HepG2 (cell line): ENCODE measurements at regions not wholly inside any gene's neighbourhood (a gene's known extent, or its start where the extent isn't known, plus 50 kb on each side); places are given as distances from the start of the nearest gene placed in this dataset.

ENCODE experiments used
- BORCS8-MEF2B ChIP-seq: sonication (generic); formaldehyde crosslinking; IDR thresholded peaks from 2 replicates; pipeline ENCODE4 v1.8.0; 2022; ENCODE audit warnings: mild to moderate bottlenecking, missing genetic modification reagents
- EEA1 ChIP-seq: sonication (generic); formaldehyde crosslinking; IDR thresholded peaks from 2 replicates; pipeline ENCODE4 v1.5.1; 2020; ENCODE audit warnings: mild to moderate bottlenecking, missing genetic modification reagents, borderline replicate concordance
- HNRNPH1 ChIP-seq: fragments of 200-400 bp; formaldehyde crosslinking; optimal IDR thresholded peaks from 2 replicates; pipeline ENCODE3; 2017; ENCODE audit warnings: mild to moderate bottlenecking, low read depth, low read length
- IRF2 ChIP-seq: IDR thresholded peaks from 2 replicates; pipeline ENCODE4 v1.6.1; 2018; ENCODE audit warnings: missing genetic modification reagents, missing compliant biosample characterization
- ISX ChIP-seq: sonication (generic); formaldehyde crosslinking; conservative IDR thresholded peaks from 2 replicates; pipeline ENCODE4 v1.5.0; 2020; ENCODE audit warnings: missing genetic modification reagents
- JARID2 ChIP-seq: sonication (generic); formaldehyde crosslinking; IDR thresholded peaks from 2 replicates; pipeline ENCODE4 v1.8.1; 2023; ENCODE audit warnings: missing genetic modification reagents, inconsistent platforms; ENCODE audit not compliant: insufficient replicate concordance
- LCORL ChIP-seq, 2 experiments: fragments of 450-650 bp in 1 of 2; sonication (generic) in 1 of 2; formaldehyde crosslinking in 1 of 2; IDR thresholded peaks; 2 replicates each; pipeline versions ENCODE4 v1.5.0 to v1.6.1; 2017 to 2020; ENCODE audit warnings: antibody characterized with exemption in 1 of 2, missing genetic modification reagents in 1 of 2
- MBD4 ChIP-seq: IDR thresholded peaks from 2 replicates; pipeline ENCODE4 v1.6.1; 2012; ENCODE audit warnings: low read length, inconsistent platforms, borderline replicate concordance
- NFIB ChIP-seq: sonication (generic); formaldehyde crosslinking; IDR thresholded peaks from 2 replicates; pipeline ENCODE4 v1.9.0; 2021; ENCODE audit warnings: missing genetic modification reagents, mild to moderate bottlenecking, borderline replicate concordance
- PCBP2 ChIP-seq: fragments of 200-400 bp; formaldehyde crosslinking; optimal IDR thresholded peaks from 2 replicates; pipeline ENCODE3; 2018; ENCODE audit warnings: low read length, low read depth; ENCODE audit not compliant: poor library complexity, severe bottlenecking
- ZBTB46 ChIP-seq: sonication (generic); formaldehyde crosslinking; IDR thresholded peaks from 2 replicates; pipeline ENCODE4 v1.4.0; 2020; ENCODE audit warnings: mild to moderate bottlenecking, missing genetic modification reagents, borderline replicate concordance
- ZBTB7A ChIP-seq: sonication (generic); formaldehyde crosslinking; IDR thresholded peaks from 2 replicates; pipeline ENCODE4 v1.8.0; 2022; ENCODE audit warnings: mild to moderate bottlenecking, missing genetic modification reagents
- ZMYM2 ChIP-seq: sonication (generic); formaldehyde crosslinking; IDR thresholded peaks from 2 replicates; pipeline ENCODE4 v1.8.0; 2022; ENCODE audit warnings: mild to moderate bottlenecking, missing genetic modification reagents
- ZNF101 ChIP-seq: sonication (generic); formaldehyde crosslinking; IDR thresholded peaks from 2 replicates; pipeline ENCODE4 v1.4.0; 2020; ENCODE audit warnings: mild to moderate bottlenecking, low read depth, missing genetic modification reagents, borderline replicate concordance
- ZNF263 ChIP-seq: sonication (generic); formaldehyde crosslinking; IDR thresholded peaks from 2 replicates; pipeline ENCODE4 v1.4.0; 2020; ENCODE audit warnings: missing genetic modification reagents
- ZNF281 ChIP-seq: sonication (generic); formaldehyde crosslinking; IDR thresholded peaks from 2 replicates; pipeline ENCODE4 v1.4.0; 2020; ENCODE audit warnings: missing genetic modification reagents, borderline replicate concordance
- ZNF3 ChIP-seq: IDR thresholded peaks from 2 replicates; pipeline ENCODE4 v1.7.0; 2017; ENCODE audit warnings: inconsistent platforms
- ZNF333 ChIP-seq: sonication (generic); formaldehyde crosslinking; IDR thresholded peaks from 2 replicates; pipeline ENCODE4 v1.4.0; 2020; ENCODE audit warnings: mild to moderate bottlenecking, missing genetic modification reagents, borderline replicate concordance
- ZNF335 ChIP-seq: sonication (generic); formaldehyde crosslinking; IDR thresholded peaks from 2 replicates; pipeline ENCODE4 v1.4.0; 2020; ENCODE audit warnings: missing genetic modification reagents
- ZNF652 ChIP-seq: IDR thresholded peaks from 2 replicates; pipeline ENCODE4 v1.6.1; 2016; ENCODE audit warnings: low read depth, borderline replicate concordance
- ZNF672 ChIP-seq: sonication (generic); formaldehyde crosslinking; IDR thresholded peaks from 2 replicates; pipeline ENCODE4 v1.8.1; 2022; ENCODE audit warnings: missing genetic modification reagents
- ZNF780A ChIP-seq: sonication (generic); formaldehyde crosslinking; IDR thresholded peaks from 2 replicates; pipeline ENCODE4 v1.8.0; 2022; ENCODE audit warnings: mild to moderate bottlenecking, missing genetic modification reagents, moderate library complexity
- ZNF850 ChIP-seq: sonication (generic); formaldehyde crosslinking; conservative IDR thresholded peaks from 2 replicates; pipeline ENCODE4 v1.9.0; 2021; ENCODE audit warnings: mild to moderate bottlenecking, missing genetic modification reagents
- TF ChIP-seq, protein P1 (sequence below): sonication (generic); formaldehyde crosslinking; IDR thresholded peaks from 2 replicates; pipeline ENCODE4 v1.4.0; 2020; ENCODE audit warnings: missing genetic modification reagents
- TF ChIP-seq, protein P2 (sequence below): conservative IDR thresholded peaks from 2 replicates; pipeline ENCODE4 v1.6.1; 2018; ENCODE audit warnings: missing genetic modification reagents

DNA sequence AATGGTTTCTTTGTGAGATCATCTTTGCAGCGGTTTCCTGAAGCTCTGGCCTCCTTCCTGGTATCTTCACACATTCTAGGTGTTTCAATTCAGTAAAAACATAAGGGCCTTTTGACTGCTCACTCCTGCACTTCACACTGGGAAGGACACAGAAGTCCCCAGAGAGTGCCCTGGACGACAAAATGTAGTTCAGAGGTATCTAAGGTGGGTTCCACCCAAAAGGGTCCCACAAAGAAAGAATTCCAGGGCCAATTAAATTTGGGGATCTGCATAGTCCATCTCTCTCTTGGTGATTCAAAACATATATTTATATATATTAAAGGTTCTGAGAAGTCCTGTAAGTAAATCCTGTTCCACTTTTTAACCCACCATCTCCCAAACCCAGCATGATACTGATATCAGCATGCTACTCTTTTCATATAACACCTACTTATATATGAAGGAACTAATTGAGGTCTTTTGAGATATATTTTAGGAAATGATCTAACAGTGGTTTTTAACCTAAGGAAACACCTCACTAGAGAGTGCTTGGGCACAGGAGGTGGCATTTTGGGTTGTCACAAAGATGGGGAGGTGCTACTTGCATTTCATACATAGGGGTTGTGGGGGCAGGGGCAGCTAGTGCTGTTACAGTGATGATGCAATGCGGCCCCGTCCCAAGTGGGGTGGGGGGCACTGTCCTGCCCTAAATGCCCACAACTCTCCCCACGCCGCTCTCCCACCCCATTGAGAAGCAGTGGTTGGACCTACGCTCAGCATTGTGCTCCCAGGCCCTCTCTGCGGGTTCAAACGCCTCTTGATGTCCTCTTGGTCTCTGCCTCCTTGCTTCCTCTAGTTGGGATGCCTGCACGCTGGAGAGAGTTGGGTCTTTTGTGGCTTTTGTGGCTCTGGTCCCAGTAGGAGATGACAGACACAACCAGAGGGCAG lies 109.4 kb downstream of the ARF6 start (continued):
- TF ChIP-seq ZBTB46 (CRISPR knock-in tag): no peak
- no peak for TF ChIP-seq MBD4
- 0 out of 2 replicates have a peak, but pooled peaks have one; percentile 55 for TF ChIP-seq ZNF281 (CRISPR knock-in tag)
- TF ChIP-seq ZNF101: no peak
- TF ChIP-seq LCORL (IDR thresholded peaks at IDR 0.05): no peak
- TF ChIP-seq LCORL (CRISPR knock-in tag; IDR thresholded peaks at IDR 0.05): peak; percentile 11; the same call in 1 of the 2 replicates
- TF ChIP-seq JARID2 (CRISPR knock-in tag): no peak
- no peak for TF ChIP-seq ZNF335 (CRISPR knock-in tag)
- peak; percentile 51; the same call in 1 of the 2 replicates for TF ChIP-seq ZNF652 (CRISPR knock-in tag)
- no peak for TF ChIP-seq ZNF672 (CRISPR knock-in tag)
- no peak for TF ChIP-seq HNRNPH1
- TF ChIP-seq ZMYM2 (CRISPR knock-in tag): no peak
- TF ChIP-seq NFIB: no peak
- TF ChIP-seq, protein P1, sequence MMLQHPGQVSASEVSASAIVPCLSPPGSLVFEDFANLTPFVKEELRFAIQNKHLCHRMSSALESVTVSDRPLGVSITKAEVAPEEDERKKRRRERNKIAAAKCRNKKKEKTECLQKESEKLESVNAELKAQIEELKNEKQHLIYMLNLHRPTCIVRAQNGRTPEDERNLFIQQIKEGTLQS (CRISPR knock-in tag): peak; percentile 83
- no peak for TF ChIP-seq BORCS8-MEF2B (CRISPR knock-in tag)
- TF ChIP-seq ISX: no peak
- TF ChIP-seq ZNF333 (CRISPR knock-in tag): no peak
- no peak for TF ChIP-seq ZNF850 (CRISPR knock-in tag)
- TF ChIP-seq EEA1 (CRISPR knock-in tag): no peak
- no peak for TF ChIP-seq ZNF780A (CRISPR knock-in tag)
- no peak for TF ChIP-seq IRF2 (CRISPR knock-in tag)
- no peak for TF ChIP-seq ZBTB7A
- TF ChIP-seq, protein P2, sequence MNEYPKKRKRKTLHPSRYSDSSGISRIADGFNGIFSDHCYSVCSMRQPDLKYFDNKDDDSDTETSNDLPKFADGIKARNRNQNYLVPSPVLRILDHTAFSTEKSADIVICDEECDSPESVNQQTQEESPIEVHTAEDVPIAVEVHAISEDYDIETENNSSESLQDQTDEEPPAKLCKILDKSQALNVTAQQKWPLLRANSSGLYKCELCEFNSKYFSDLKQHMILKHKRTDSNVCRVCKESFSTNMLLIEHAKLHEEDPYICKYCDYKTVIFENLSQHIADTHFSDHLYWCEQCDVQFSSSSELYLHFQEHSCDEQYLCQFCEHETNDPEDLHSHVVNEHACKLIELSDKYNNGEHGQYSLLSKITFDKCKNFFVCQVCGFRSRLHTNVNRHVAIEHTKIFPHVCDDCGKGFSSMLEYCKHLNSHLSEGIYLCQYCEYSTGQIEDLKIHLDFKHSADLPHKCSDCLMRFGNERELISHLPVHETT (CRISPR knock-in tag): no peak
- TF ChIP-seq PCBP2: no peak
- no peak for TF ChIP-seq ZNF3 (CRISPR knock-in tag)
- TF ChIP-seq ZNF263 (CRISPR knock-in tag): peak; percentile 64
